Erythroblast (primary cell): ENCODE measurements at regions not wholly inside any gene's neighbourhood (a gene's known extent, or its start where the extent isn't known, plus 50 kb on each side); places are given as distances from the start of the nearest gene placed in this dataset.

Experiments
- GATA1 ChIP-seq: IDR thresholded peaks from 2 replicates; pipeline ENCODE4 v1.6.1; 2011; ENCODE audit warnings: low read depth, mild to moderate bottlenecking, control low read depth, low read length, moderate library complexity
- POLR2A ChIP-seq: IDR thresholded peaks from 2 replicates; pipeline ENCODE4 v1.6.1; 2011; ENCODE audit warnings: mild to moderate bottlenecking, low read length

- TF ChIP-seq POLR2A (no peak), GATA1 (no peak)
Observed at GRCh38 chr5:89300426-89300970, 417.5 kb upstream of the MEF2C start.
